ENCODE measurements at regions not wholly inside any gene's neighbourhood (a gene's known extent, or its start where the extent isn't known, plus 50 kb on each side); places are given as distances from the start of the nearest gene placed in this dataset.

DNA sequence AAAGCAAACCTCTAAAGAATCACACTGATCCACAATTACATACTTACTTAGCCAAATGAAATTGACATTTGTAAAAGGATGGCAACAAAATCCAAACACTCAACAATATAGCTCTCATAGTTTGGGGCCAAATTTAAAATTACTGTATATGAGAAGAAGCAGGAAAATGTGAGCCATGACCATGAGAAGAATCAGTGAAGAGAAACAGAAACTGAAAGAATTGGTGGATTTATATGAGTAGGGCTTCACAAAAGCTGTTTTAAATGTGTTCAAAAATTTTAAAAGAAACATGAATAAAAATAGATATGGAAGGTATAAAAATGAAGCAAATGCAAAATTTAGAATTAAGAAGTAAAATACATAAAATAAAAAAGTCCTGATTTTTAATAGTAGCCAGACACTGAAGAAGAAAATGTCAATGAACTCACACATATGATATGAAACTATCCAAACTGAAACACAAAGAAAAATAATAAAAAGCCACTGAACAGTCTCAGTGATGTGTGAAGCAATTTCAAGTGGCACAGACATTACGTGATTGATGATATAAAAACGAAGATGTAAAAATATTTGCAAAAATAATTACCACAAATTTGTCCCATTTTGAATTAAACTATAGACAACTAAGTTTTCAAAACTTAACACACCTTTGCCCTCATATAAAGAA, 87.9 kb upstream of the MDGA2 start:
- no peak overlapping the region for H3K27ac ChIP-seq
- no peak for TF ChIP-seq ZFX (IDR thresholded peaks at IDR 0.05)
- TF ChIP-seq, protein P1, sequence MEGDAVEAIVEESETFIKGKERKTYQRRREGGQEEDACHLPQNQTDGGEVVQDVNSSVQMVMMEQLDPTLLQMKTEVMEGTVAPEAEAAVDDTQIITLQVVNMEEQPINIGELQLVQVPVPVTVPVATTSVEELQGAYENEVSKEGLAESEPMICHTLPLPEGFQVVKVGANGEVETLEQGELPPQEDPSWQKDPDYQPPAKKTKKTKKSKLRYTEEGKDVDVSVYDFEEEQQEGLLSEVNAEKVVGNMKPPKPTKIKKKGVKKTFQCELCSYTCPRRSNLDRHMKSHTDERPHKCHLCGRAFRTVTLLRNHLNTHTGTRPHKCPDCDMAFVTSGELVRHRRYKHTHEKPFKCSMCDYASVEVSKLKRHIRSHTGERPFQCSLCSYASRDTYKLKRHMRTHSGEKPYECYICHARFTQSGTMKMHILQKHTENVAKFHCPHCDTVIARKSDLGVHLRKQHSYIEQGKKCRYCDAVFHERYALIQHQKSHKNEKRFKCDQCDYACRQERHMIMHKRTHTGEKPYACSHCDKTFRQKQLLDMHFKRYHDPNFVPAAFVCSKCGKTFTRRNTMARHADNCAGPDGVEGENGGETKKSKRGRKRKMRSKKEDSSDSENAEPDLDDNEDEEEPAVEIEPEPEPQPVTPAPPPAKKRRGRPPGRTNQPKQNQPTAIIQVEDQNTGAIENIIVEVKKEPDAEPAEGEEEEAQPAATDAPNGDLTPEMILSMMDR (conservative IDR thresholded peaks at IDR 0.05): no peak

DNA sequence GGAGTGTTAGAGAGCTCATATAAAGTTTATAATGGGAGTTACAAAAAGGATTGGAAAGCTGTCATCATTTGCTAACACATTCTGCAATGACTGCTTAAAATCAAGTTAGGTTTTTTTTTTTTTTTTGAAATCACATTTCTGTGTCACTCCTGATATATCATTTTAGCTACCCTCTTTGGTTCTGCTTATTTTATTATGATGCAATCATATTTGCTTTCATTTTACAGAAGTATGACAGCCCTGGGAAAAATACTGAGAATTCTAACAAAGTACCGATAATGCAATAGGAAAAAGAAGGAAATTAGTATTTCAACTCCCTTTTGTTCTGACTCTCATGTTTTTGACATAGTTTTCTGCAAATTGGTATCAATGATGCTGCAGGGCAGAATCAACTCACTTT, 71.6 kb upstream of the MDGA2 start:
- no peak overlapping the region for H3K27ac ChIP-seq
- TF ChIP-seq, protein P1 (conservative IDR thresholded peaks at IDR 0.05): no peak
- TF ChIP-seq ZFX (IDR thresholded peaks at IDR 0.05): no peak

DNA sequence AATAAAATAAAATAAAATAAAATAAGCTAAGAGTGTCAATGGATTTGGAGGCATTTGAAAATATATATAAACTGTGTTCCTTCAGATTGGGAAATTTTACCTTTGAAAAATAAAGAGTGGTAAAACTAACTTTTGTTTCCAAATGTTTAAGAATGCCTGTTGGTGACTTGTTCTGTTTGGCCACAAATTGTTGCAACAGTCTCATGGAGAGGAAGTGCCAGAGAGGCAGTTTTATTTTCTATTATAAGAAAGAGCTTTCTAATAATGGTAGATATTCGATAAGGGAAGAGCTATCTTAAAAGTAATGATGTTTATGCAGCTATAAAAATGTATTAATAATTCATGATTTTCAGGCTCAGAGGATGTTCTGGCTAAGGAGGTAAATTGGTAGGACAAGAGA, 68.8 kb upstream of the MDGA2 start:
- TF ChIP-seq, protein P1 (conservative IDR thresholded peaks at IDR 0.05): no peak
- TF ChIP-seq ZFX (IDR thresholded peaks at IDR 0.05): no peak
- H3K27ac ChIP-seq: no peak overlapping the region

DNA sequence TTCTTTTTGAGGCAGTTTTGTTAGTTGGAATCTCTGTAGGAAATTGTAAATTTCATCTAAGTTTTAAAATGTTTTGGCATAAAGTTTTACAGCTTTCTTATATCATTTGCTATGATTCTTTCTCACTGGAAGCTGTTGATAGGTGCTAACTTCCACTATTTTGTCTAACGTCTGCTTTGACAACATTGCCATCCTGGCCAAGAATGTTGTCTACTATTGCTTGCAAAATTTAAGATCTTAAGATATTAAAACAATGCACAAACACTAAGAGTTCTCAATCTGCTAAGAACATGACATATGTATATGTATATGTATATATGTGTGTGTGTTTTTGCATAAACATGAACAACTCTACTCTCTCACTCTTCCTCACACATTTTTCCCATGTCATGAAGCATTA, 64.1 kb upstream of the MDGA2 start:
- no peak for TF ChIP-seq ZFX (IDR thresholded peaks at IDR 0.05)
- TF ChIP-seq, protein P1 (conservative IDR thresholded peaks at IDR 0.05): no peak
- H3K27ac ChIP-seq: no peak overlapping the region

DNA sequence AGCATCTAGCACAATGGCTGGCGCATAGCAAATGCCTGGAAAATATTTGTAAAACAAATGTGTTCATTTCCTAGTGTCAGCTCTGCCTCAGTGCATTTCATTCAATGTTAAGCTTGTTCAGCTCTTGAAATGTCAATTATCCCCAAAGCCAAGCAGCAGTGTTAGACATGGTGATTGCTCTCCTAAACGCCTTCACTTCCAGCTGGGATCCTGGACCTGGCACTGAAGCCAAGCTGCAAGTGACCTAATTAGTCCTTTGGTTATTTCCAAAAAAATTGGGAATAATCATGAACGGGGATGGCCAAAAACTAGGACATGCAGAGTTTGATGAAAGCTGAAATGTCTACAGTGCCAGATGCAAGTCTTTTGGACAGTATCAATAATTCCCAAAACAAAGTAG, 54.9 kb upstream of the MDGA2 start:
- TF ChIP-seq, protein P1 (conservative IDR thresholded peaks at IDR 0.05): no peak
- no peak for TF ChIP-seq ZFX (IDR thresholded peaks at IDR 0.05)
- H3K27ac ChIP-seq: no peak overlapping the region

All from C4-2B (cell line).